Peyer's patch (tissue), 4 donors: ENCODE measurements at regions not wholly inside any gene's neighbourhood (a gene's known extent, or its start where the extent isn't known, plus 50 kb on each side); places are given as distances from the start of the nearest gene placed in this dataset.
"Not testable (repeated sequence)": the region's sequence is repeated elsewhere in the genome, so short reads cannot be mapped to it uniquely, and the experiment has no call there.

Experiments
- CTCF ChIP-seq, 6 experiments: fragments of 450-650 bp in 4 of 6; fragments of 200-600 bp in 2 of 6; sonication (generic) in 1 of 6; IDR thresholded peaks; one replicate each; pipeline ENCODE4 v1.5.1; 2017 to 2019; ENCODE audit warnings: antibody characterized with exemption in 6 of 6, mild to moderate bottlenecking in 3 of 6, moderate library complexity in 1 of 6
- POLR2A ChIP-seq, 2 donors: fragments of 450-650 bp; IDR thresholded peaks; one replicate each; pipeline ENCODE4 v1.5.1; 2017; ENCODE audit warnings: antibody characterized with exemption in 2 of 2, mild to moderate bottlenecking in 2 of 2, moderate library complexity in 2 of 2

GRCh38 chr11:49326651-49327050, 118.2 kb upstream of the FOLH1 start:
- TF ChIP-seq POLR2A, CTCF (IDR thresholded peaks at IDR 0.05): not testable (repeated sequence)
